Islet precursor cell (in vitro differentiated cells): ENCODE measurements at regions not wholly inside any gene's neighbourhood (a gene's known extent, or its start where the extent isn't known, plus 50 kb on each side); places are given as distances from the start of the nearest gene placed in this dataset.
A peak's percentile ranks its signal among the peaks of the same experiment; 100 is the strongest.

ENCODE experiments used
- DNase-seq: peaks from one replicate; pipeline ENCODE4 v3.0.0-alpha.2; 2018

- DNase-seq: no peak
These were observed 248.4 kb downstream of the MYLK4 start for GRCh38 chr6:2502096-2502997.

- DNase-seq: no peak
These were observed 252.6 kb downstream of the MYLK4 start for GRCh38 chr6:2497922-2498623.

- no peak for DNase-seq
These were observed 250.9 kb upstream of the GMDS start for GRCh38 chr6:2496291-2496690.

GRCh38 chr6:2492686-2493523 lies 247.5 kb upstream of the GMDS start:
- DNase-seq: no peak

- DNase-seq: no peak
These were observed 245.7 kb upstream of the GMDS start for GRCh38 chr6:2491137-2491536.

- no peak for DNase-seq
These were observed 243.2 kb upstream of the GMDS start for GRCh38 chr6:2488578-2488977.

DNA sequence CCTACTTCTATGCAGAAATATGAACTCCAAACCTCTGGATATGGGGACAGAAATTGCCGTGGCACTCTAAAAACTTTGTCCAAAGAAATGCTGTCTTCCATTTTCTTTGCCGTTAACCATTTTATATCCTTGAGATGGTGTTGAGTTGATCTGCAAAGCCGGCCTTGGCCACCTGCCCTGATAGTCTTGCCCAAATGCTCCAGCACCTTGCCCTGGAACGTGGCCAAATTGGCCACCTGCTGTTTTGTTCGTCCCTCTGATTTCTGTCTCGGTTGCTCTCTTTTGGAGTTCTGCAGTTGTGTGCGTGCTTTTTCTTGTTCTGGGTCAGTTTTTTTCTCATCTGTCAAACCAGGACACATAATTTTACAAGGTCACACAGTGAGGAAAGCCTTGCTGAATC lies 239.7 kb upstream of the GMDS start:
- no peak for DNase-seq

- DNase-seq: no peak
These were observed 237.4 kb upstream of the GMDS start for GRCh38 chr6:2482773-2483172.

- no peak for DNase-seq
These were observed 235.9 kb upstream of the GMDS start for GRCh38 chr6:2481307-2481706.

DNA sequence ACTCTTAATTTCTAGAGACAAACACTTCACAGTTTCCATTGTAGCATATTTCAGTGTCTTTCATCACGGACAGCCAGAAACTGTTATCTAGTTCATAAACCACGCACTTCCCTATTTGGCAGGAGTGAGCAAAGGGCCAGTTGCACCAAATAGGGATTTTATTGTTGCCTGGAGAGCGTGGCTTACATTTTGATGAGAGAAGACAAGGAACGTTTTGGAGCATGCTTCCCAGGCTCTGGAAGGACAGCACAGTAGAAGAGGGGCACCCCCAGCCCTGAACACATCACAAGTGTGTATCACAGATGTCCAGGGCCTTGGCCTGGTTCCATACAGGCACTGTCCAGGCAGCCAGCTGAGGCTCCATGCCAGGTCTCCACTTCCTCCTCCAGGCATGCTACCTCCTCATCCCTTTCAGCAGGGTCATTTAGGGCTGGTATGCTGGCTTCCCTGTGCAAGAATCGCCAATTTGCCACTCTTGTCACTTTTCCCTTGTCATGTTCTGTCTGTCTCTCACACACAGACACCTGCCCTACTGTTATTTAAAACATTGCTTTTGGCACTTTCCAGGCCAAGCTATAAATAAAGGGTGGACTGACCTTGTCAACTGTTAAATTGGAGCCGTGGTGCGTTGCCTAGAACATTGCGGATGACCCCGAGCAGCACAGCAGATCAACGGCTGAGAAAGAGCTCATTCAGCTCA lies 235.0 kb upstream of the GMDS start:
- DNase-seq: no peak

GRCh38 chr6:2478200-2478599 lies 232.8 kb upstream of the GMDS start:
- peak; percentile 85 for DNase-seq

DNA sequence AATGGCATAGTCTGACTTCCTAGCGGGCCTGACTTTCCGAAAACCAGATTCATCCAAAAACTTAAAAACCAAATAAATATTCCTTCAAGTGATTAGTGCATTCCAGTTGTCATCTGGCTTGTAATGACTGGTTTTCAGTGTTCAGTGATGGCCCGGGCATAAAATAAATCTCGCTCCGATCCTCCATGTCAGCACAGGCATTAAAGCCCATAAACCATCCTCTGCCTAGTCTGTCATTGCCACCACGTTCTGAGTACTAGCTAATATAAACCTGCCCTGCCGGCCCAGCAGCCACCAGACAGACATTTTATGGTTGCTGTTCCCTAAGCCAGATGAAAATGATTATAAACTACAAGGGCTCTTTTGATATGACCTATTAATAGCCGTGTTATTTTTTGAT lies 232.3 kb upstream of the GMDS start:
- DNase-seq: no peak

DNA sequence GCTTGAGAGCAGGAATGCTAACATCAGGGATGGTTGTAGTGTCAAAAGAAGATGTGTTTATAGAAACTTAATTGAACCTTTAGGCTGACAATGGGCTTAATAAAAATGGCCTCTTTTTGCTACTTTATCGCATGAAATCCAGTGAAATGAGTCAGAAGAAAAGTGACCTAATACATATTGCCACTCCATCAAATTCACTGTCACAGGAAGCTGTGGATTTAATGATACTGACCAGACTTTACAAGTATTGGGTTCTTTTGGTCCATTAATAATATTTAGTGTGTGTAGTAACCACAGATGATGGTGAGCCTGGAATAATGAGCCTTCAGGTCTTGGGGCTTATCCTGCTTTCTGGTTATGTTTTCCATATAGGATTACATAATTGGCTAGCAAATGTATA lies 231.8 kb upstream of the GMDS start:
- no peak for DNase-seq

DNA sequence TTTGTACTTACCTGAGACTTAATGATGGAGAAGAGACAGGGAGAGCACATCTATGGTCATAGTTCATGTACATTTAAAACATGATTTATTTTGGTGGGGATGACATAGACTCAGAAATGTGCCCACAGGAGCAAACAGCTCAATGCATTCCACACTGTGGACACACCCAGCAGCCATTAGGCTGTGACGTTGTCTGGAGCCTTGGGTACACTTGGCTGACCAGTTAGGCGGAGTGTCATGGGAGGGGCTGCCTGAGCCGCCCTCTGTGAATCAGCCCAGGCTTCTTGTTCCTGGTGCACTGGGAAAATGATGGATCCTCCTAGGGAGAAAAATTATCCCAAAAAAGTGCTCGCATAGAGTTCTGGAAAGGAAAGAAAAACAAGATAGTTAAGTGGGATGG lies 231.0 kb upstream of the GMDS start:
- DNase-seq: peak; percentile 67

DNA sequence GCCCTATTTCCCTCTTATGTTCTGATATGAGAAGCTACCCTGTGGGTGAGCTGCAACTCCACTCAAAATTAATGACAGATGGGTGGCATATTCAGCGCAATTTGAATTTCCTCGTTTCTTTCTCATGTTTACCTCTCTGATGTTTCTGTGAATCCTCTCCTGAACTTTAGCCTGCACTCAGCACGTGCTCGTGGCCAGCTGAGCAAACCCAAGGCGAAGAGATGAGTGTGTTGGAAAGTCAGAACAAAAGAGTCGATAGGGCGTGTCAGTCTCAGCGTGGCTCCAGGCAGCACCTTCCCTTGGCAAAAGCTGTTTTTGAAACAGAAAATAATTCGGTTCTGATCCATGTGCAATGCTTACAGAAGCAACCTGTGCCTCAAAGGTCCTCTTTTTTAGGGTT lies 226.1 kb upstream of the GMDS start:
- no peak for DNase-seq

DNA sequence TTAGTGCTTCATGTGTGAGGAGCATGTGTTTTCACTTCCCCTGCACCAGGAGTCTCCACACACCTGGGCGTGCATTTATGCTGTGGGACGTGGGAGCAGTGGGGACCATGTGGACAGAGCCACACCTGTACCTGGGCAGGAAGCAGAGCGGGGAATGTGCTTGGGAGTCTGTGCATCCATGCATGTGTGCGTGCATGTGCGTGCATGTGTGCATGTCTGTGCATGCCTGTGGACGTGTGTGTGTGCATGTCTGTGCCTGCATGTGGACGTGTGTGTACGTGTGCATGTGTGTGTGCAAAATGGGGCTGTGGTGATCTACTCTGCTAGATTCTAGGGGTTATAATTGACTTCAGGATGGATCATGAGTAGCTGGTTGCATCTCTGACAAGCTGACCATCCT lies 224.0 kb upstream of the GMDS start:
- DNase-seq: no peak

- no peak for DNase-seq
These were observed 223.2 kb upstream of the GMDS start for GRCh38 chr6:2468601-2468955.

- DNase-seq: no peak
These were observed 222.7 kb upstream of the GMDS start for GRCh38 chr6:2467929-2468600.

DNA sequence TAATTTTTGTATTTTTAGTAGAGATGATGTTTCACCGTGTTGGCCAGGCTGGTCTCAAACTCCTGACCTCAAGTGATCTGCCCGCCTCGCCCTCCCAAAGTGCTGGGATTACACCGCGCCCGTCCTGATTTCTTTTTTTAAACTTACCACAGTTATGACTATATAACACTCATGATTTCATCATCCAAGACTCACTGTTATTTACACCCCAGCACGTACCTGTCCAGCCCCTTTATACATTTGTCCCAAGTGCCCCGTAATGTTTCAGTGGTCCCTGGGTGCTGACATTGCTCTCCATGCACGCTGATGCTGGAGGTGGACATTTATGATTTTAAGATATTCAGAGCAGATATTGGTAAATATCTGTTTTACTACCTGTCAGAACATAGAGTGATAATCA lies 219.9 kb upstream of the GMDS start:
- DNase-seq: no peak

DNA sequence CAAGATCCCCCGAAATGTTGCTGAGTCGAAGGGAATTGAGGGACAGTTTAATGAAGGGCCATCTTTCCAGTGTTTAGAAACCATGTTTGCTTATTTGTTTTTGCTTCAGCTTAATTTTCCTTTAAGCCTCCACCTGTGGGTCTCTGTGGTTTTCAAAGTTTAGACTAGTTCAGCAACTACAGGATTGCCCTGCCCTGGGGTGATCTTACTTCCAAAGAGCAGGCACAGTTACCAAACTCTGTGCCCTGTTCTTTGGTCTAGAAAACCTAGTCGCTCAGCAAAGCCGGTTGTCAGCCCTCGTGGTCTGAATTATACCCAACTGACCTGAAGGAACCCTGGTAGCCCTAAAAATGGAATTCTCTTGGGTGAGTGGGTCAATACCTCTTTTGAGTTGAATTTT lies 219.2 kb upstream of the GMDS start:
- no peak for DNase-seq

DNA sequence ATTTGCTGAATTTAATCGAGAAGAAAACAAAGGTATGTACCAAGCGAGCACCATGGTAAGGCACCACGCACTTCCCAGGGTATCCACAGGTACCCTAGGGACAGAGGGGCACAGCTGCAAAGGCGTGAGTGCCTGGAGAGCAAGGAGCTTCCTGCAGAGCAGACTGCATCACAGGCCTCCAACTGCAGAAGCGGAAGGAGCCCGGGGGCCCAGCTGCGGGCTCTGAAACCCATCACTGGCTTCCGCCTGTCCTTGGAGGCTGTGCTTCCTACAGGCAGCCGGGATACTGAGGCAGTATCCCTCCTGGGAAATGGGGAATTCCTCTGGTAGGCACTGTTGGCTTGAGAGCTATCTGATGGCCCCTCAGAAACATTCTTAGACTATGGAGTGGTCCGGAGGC lies 217.4 kb upstream of the GMDS start:
- DNase-seq: no peak

DNA sequence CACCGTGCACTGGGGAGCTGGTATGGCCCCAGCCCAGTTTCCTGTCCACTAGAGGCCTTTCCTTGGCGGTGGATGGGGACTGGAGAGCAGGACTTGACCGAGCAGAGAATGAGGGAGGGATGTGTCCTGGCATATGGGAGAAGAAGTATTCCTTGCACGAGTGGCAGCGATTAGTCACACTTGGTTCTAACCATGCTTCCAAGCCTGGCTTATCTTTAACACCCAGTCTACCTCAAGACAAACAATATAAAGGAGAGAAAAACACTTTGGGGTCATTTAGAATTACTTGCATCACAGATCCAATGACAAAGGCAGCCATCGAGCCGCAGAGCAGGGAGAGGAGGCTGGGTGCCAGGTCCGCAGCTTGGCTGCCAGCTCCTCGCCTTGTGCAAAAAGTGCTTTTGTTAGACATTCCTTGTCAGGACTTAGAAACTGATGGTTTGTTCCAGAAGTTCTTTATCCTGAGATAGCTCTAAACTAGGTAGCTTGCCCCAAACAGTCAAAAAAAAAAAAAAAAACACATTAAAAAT lies 214.9 kb upstream of the GMDS start:
- no peak for DNase-seq
